ENCODE measurements at regions not wholly inside any gene's neighbourhood (a gene's known extent, or its start where the extent isn't known, plus 50 kb on each side); places are given as distances from the start of the nearest gene placed in this dataset.

- Mint-ChIP-seq H3K36me3 (ENCODE audit: low read depth) (no peaks in the 10 kb centered on the region), H3K4me3 (ENCODE audit: unreplicated experiment) (no peak overlapping the region), H3K4me1 (ENCODE audit: low read depth) (no peaks in the 10 kb centered on the region), H3K9me3 (ENCODE audit: low read depth) (no peaks in the 10 kb centered on the region), H3K27ac (ENCODE audit: unreplicated experiment) (no peak overlapping the region), H3K27me3 (ENCODE audit: low read depth) (no peaks in the 10 kb centered on the region)
- no peak for TF ChIP-seq CTCF (IDR thresholded peaks at IDR 0.05)
- DNase-seq (ENCODE audit: low spot score), result no peak
Observed at GRCh38 chr2:221931251-221931991, 359.3 kb upstream of the EPHA4 start.

- no peaks in the 10 kb centered on the region for H3K4me1 Mint-ChIP-seq (ENCODE audit: low read depth)
- no peak overlapping the region for H3K4me3 Mint-ChIP-seq (ENCODE audit: unreplicated experiment)
- no peak for TF ChIP-seq CTCF (IDR thresholded peaks at IDR 0.05)
- no peaks in the 10 kb centered on the region for H3K9me3 Mint-ChIP-seq (ENCODE audit: low read depth)
- no peaks in the 10 kb centered on the region for H3K36me3 Mint-ChIP-seq (ENCODE audit: low read depth)
- DNase-seq (ENCODE audit: low spot score), result no peak
- H3K27me3 Mint-ChIP-seq (ENCODE audit: low read depth), result no peaks in the 10 kb centered on the region
- no peak overlapping the region for H3K27ac Mint-ChIP-seq (ENCODE audit: unreplicated experiment)
Observed at GRCh38 chr2:221929259-221929658, 357.2 kb upstream of the EPHA4 start.

- no peak for TF ChIP-seq CTCF (IDR thresholded peaks at IDR 0.05)
- H3K27ac Mint-ChIP-seq (ENCODE audit: unreplicated experiment), result no peak overlapping the region
- no peak overlapping the region for H3K4me3 Mint-ChIP-seq (ENCODE audit: unreplicated experiment)
Observed at GRCh38 chr2:221926327-221926726, 354.2 kb upstream of the EPHA4 start.

GRCh38 chr2:221924576-221924975, 352.5 kb upstream of the EPHA4 start:
- no peaks in the 10 kb centered on the region for H3K9me3 Mint-ChIP-seq (ENCODE audit: low read depth)
- DNase-seq (ENCODE audit: low spot score), result no peak
- no peaks in the 10 kb centered on the region for H3K27me3 Mint-ChIP-seq (ENCODE audit: low read depth)
- no peak for TF ChIP-seq CTCF (IDR thresholded peaks at IDR 0.05)
- no peak overlapping the region for H3K27ac Mint-ChIP-seq (ENCODE audit: unreplicated experiment)
- H3K4me1 Mint-ChIP-seq (ENCODE audit: low read depth), result no peaks in the 10 kb centered on the region
- H3K4me3 Mint-ChIP-seq (ENCODE audit: unreplicated experiment), result no peak overlapping the region
- H3K36me3 Mint-ChIP-seq (ENCODE audit: low read depth), result no peaks in the 10 kb centered on the region

More at GRCh38 chr2:221926327-221926726, 354.2 kb upstream of the EPHA4 start:
- no peaks in the 10 kb centered on the region for H3K9me3 Mint-ChIP-seq (ENCODE audit: low read depth)
- DNase-seq (ENCODE audit: low spot score), result no peak
- H3K36me3 Mint-ChIP-seq (ENCODE audit: low read depth), result no peaks in the 10 kb centered on the region
- H3K27me3 Mint-ChIP-seq (ENCODE audit: low read depth), result no peaks in the 10 kb centered on the region
- no peaks in the 10 kb centered on the region for H3K4me1 Mint-ChIP-seq (ENCODE audit: low read depth)

- no peak overlapping the region for H3K4me3 Mint-ChIP-seq (ENCODE audit: unreplicated experiment)
- H3K36me3 Mint-ChIP-seq (ENCODE audit: low read depth), result no peaks in the 10 kb centered on the region
- peaks cover 4% of the 10 kb centered on the region for H3K27me3 Mint-ChIP-seq (ENCODE audit: low read depth)
- no peaks in the 10 kb centered on the region for H3K9me3 Mint-ChIP-seq (ENCODE audit: low read depth)
- DNase-seq (ENCODE audit: low spot score), result no peak
- H3K4me1 Mint-ChIP-seq (ENCODE audit: low read depth), result peaks cover 4% of the 10 kb centered on the region
- no peak overlapping the region for H3K27ac Mint-ChIP-seq (ENCODE audit: unreplicated experiment)
- no peak for TF ChIP-seq CTCF (IDR thresholded peaks at IDR 0.05)
Observed at GRCh38 chr2:221915926-221916325, 343.8 kb upstream of the EPHA4 start.

Measured in chondrocyte (in vitro differentiated cells).